ENCODE measurements at regions not wholly inside any gene's neighbourhood (a gene's known extent, or its start where the extent isn't known, plus 50 kb on each side); places are given as distances from the start of the nearest gene placed in this dataset.
A peak's percentile ranks its signal among the peaks of the same experiment; 100 is the strongest.

- no peak for TF ChIP-seq LRRFIP1 (CRISPR knock-in tag; conservative IDR thresholded peaks at IDR 0.05)
- no peak for TF ChIP-seq LBX2 (CRISPR knock-in tag; IDR thresholded peaks at IDR 0.05; ENCODE audit: borderline replicate concordance)
- 0 out of 2 replicates have a peak, but pooled peaks have one; percentile 10 for TF ChIP-seq NR2C2 (CRISPR knock-in tag; IDR thresholded peaks at IDR 0.05; ENCODE audit: borderline replicate concordance)
- no peak for TF ChIP-seq ZSCAN30 (CRISPR knock-in tag; IDR thresholded peaks at IDR 0.05)
- no peak for TF ChIP-seq SP4 (CRISPR knock-in tag; IDR thresholded peaks at IDR 0.05)
- 0 out of 2 replicates have a peak, but pooled peaks have one; percentile 42 for TF ChIP-seq ZSCAN22 (CRISPR knock-in tag; IDR thresholded peaks at IDR 0.05)
- no peak for TF ChIP-seq ZNF574 (CRISPR knock-in tag; IDR thresholded peaks at IDR 0.05)
- TF ChIP-seq RARG (CRISPR knock-in tag; IDR thresholded peaks at IDR 0.05; ENCODE audit: low read depth) = no peak
- 0 out of 2 replicates have a peak, but pooled peaks have one; percentile 16 for TF ChIP-seq ZNF782 (CRISPR knock-in tag; IDR thresholded peaks at IDR 0.05; ENCODE audit: borderline replicate concordance)
- TF ChIP-seq ZBTB39 (CRISPR knock-in tag; IDR thresholded peaks at IDR 0.05) = no peak
- no peak; the same call in 1 of the 2 replicates for TF ChIP-seq ZNF563 (CRISPR knock-in tag; IDR thresholded peaks at IDR 0.05)
- peak; percentile 53 for TF ChIP-seq PAXIP1 (CRISPR knock-in tag; conservative IDR thresholded peaks at IDR 0.05)
- no peak for TF ChIP-seq NFIC (IDR thresholded peaks at IDR 0.05; ENCODE audit: low read length)
- no peak for TF ChIP-seq ZNF17 (CRISPR knock-in tag; IDR thresholded peaks at IDR 0.05)
- 0 out of 2 replicates have a peak, but pooled peaks have one; percentile 4 for TF ChIP-seq TARDBP (CRISPR knock-in tag; IDR thresholded peaks at IDR 0.05)
These were observed 192.9 kb downstream of the INHBB start (continued) for GRCh38 chr2:120538691-120539423.
